ENCODE measurements at regions not wholly inside any gene's neighbourhood (a gene's known extent, or its start where the extent isn't known, plus 50 kb on each side); places are given as distances from the start of the nearest gene placed in this dataset.

DNA sequence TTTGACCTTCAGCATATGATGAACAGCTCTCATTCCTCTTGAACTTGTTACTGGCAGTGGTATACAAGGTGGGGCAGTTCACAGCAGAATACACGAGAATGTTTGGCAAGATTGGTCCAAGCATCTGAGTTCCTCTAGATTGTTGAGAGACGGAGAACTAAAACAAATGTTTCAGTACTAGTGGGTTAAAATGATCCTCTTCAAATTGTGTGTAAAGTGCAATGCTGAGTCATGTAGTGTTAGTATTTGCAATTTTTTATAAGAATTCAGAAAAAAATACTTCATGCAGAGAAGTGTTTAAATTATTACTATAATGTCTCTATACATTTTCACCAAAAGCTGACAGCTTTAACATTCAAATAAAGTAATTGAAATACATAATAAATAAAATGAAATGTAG lies 879.8 kb downstream of the TFAP2A start:
- TF ChIP-seq, protein P1, sequence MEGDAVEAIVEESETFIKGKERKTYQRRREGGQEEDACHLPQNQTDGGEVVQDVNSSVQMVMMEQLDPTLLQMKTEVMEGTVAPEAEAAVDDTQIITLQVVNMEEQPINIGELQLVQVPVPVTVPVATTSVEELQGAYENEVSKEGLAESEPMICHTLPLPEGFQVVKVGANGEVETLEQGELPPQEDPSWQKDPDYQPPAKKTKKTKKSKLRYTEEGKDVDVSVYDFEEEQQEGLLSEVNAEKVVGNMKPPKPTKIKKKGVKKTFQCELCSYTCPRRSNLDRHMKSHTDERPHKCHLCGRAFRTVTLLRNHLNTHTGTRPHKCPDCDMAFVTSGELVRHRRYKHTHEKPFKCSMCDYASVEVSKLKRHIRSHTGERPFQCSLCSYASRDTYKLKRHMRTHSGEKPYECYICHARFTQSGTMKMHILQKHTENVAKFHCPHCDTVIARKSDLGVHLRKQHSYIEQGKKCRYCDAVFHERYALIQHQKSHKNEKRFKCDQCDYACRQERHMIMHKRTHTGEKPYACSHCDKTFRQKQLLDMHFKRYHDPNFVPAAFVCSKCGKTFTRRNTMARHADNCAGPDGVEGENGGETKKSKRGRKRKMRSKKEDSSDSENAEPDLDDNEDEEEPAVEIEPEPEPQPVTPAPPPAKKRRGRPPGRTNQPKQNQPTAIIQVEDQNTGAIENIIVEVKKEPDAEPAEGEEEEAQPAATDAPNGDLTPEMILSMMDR (IDR thresholded peaks at IDR 0.05 in 4 of 5, conservative IDR thresholded peaks at IDR 0.05 in 1 of 5), result no peak
- TF ChIP-seq POLR2A (IDR thresholded peaks at IDR 0.05), result no peak

Measured in gastrocnemius medialis (tissue), 4 donors.